GM12892 (cell line): ENCODE measurements at regions not wholly inside any gene's neighbourhood (a gene's known extent, or its start where the extent isn't known, plus 50 kb on each side); places are given as distances from the start of the nearest gene placed in this dataset.

Experiments used
- POLR2A ChIP-seq: IDR thresholded peaks from 2 replicates; pipeline ENCODE4 v1.6.1; 2011; ENCODE audit warnings: low read depth, low read length, control low read depth
- POLR2AphosphoS5 ChIP-seq: IDR thresholded peaks from 2 replicates; pipeline ENCODE4 v1.6.1; 2011; ENCODE audit warnings: low read depth, low read length, control low read depth

DNA sequence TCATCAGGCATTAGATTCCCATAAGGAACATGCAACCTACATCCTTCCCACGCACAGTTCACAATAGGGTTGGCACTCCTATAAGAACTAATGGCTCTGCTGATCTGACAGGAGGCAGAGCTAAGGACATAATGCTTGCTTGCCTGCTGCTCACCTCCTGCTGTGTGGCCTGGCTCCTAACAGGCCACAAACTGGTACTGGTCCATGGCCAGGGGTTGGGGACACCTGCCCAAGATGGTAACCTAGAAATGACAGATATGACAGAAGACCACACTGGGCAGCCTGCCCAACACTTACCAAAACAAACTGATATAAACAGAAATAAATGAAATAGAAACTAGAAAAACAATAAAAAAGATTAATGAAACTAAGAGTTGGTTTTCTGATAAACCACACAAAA is 325.6 kb downstream of the SEC23A start:
- no peak for TF ChIP-seq POLR2AphosphoS5
- TF ChIP-seq POLR2A = no peak
